ENCODE measurements at regions not wholly inside any gene's neighbourhood (a gene's known extent, or its start where the extent isn't known, plus 50 kb on each side); places are given as distances from the start of the nearest gene placed in this dataset.

DNA sequence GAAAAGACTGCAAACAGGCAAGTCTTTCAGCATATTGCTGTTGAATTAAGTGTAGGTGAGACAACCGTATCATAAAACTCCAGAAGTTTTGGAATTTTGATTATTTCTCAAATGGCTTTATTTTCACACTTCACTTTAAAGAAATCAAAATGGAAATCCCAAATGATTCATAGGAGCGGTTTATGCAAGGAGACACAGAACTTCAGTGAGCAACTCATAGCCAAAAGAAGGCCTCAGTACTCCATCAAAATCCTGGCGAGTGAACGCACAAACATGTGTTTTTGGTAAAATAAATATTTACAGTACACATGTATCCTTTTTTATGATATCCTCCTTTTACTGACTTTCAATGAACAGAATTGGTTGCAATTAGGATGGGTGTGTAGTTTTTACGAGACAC, 140.4 kb upstream of the APCDD1 start:
- no peak for DNase-seq
- Mint-ChIP-seq H3K9me3 (no peaks in the 10 kb centered on the region), H3K36me3 (ENCODE audit: low read depth) (no peaks in the 10 kb centered on the region), H3K27ac (no peak overlapping the region), H3K4me1 (no peaks in the 10 kb centered on the region), H3K4me3 (no peak overlapping the region), H3K27me3 (no peaks in the 10 kb centered on the region)
- CTCF ChIA-PET, result no interaction called here
- POLR2A ChIA-PET, result no interaction called here

GRCh38 chr18:10315522-10315921, 138.9 kb upstream of the APCDD1 start:
- POLR2A ChIA-PET, result no interaction called here
- Mint-ChIP-seq H3K4me1 (no peaks in the 10 kb centered on the region), H3K27me3 (no peaks in the 10 kb centered on the region), H3K4me3 (no peak overlapping the region), H3K9me3 (no peaks in the 10 kb centered on the region), H3K27ac (no peak overlapping the region), H3K36me3 (ENCODE audit: low read depth) (no peaks in the 10 kb centered on the region)
- DNase-seq, result no peak
- CTCF ChIA-PET, result no interaction called here

DNA sequence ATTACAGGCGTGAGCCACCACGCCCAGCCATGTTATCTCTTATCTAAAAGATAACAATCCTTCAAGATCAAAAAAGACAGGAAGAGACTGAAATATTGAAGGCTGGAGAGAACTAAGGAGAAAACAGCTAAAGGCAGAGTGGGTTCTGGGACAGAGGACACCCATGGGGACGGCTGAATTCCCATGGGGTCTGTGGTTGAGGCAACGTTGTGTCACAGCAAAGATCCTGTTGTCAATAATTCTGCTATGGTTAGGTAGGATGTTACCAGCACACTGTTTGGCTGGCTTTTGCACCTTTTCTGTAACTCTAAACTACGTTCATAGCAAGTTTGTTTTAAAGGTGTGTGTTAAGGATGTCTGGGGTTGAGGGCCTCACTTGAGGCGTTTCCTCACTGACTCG, 137.7 kb upstream of the APCDD1 start:
- CTCF ChIA-PET, result no interaction called here
- POLR2A ChIA-PET, result no interaction called here
- Mint-ChIP-seq H3K27me3 (no peaks in the 10 kb centered on the region), H3K36me3 (ENCODE audit: low read depth) (no peaks in the 10 kb centered on the region), H3K4me1 (no peaks in the 10 kb centered on the region), H3K9me3 (no peaks in the 10 kb centered on the region), H3K27ac (no peak overlapping the region), H3K4me3 (no peak overlapping the region)
- DNase-seq, result no peak

- Mint-ChIP-seq H3K36me3 (ENCODE audit: low read depth) (no peaks in the 10 kb centered on the region), H3K9me3 (no peaks in the 10 kb centered on the region), H3K4me1 (no peaks in the 10 kb centered on the region), H3K27ac (no peak overlapping the region), H3K27me3 (no peaks in the 10 kb centered on the region), H3K4me3 (no peak overlapping the region)
- DNase-seq, result no peak
- CTCF ChIA-PET, result no interaction called here
- POLR2A ChIA-PET, result no interaction called here
Measured at GRCh38 chr18:10317864-10318690, 136.4 kb upstream of the APCDD1 start.

DNA sequence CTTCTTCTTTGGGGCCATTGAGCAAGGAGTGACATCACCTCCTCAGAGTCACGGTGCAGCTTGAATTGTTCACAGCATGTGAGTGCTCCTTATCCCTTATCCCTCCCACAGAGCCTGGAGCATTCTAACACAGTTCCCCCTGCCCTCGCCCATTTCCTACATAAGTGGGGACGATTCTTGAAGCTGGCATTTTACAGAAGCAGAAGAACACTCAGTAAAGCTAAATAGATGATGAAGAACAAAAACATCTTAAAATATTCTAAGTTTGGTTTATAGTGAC, 135.8 kb upstream of the APCDD1 start:
- POLR2A ChIA-PET, result no interaction called here
- no peaks in the 10 kb centered on the region for H3K27me3 Mint-ChIP-seq
- H3K27ac Mint-ChIP-seq, result no peak overlapping the region
- H3K4me1 Mint-ChIP-seq, result no peaks in the 10 kb centered on the region
- CTCF ChIA-PET, result no interaction called here
- DNase-seq, result no peak
- H3K36me3 Mint-ChIP-seq (ENCODE audit: low read depth), result no peaks in the 10 kb centered on the region
- no peak overlapping the region for H3K4me3 Mint-ChIP-seq
- H3K9me3 Mint-ChIP-seq, result no peaks in the 10 kb centered on the region

- no peak overlapping the region for H3K27ac Mint-ChIP-seq
- DNase-seq, result no peak
- no peaks in the 10 kb centered on the region for H3K27me3 Mint-ChIP-seq
- H3K9me3 Mint-ChIP-seq, result no peaks in the 10 kb centered on the region
- CTCF ChIA-PET, result no interaction called here
- no peaks in the 10 kb centered on the region for H3K36me3 Mint-ChIP-seq (ENCODE audit: low read depth)
- no peaks in the 10 kb centered on the region for H3K4me1 Mint-ChIP-seq
- POLR2A ChIA-PET, result no interaction called here
- no peak overlapping the region for H3K4me3 Mint-ChIP-seq
Measured at GRCh38 chr18:10319026-10319425, 135.4 kb upstream of the APCDD1 start.

GRCh38 chr18:10319914-10320600, 134.4 kb upstream of the APCDD1 start:
- Mint-ChIP-seq H3K27ac (no peak overlapping the region), H3K27me3 (no peaks in the 10 kb centered on the region), H3K4me3 (no peak overlapping the region), H3K9me3 (no peaks in the 10 kb centered on the region), H3K4me1 (no peaks in the 10 kb centered on the region), H3K36me3 (ENCODE audit: low read depth) (no peaks in the 10 kb centered on the region)
- CTCF ChIA-PET, result no interaction called here
- DNase-seq, result no peak
- POLR2A ChIA-PET, result no interaction called here

- Mint-ChIP-seq H3K4me3 (no peak overlapping the region), H3K27me3 (no peaks in the 10 kb centered on the region), H3K9me3 (no peaks in the 10 kb centered on the region), H3K4me1 (no peaks in the 10 kb centered on the region), H3K27ac (no peak overlapping the region), H3K36me3 (ENCODE audit: low read depth) (no peaks in the 10 kb centered on the region)
- no peak for DNase-seq
- ChIA-PET CTCF (no interaction called here), POLR2A (no interaction called here)
Measured at GRCh38 chr18:10320791-10321190, 133.6 kb upstream of the APCDD1 start.

GRCh38 chr18:10321576-10321975, 132.9 kb upstream of the APCDD1 start:
- ChIA-PET POLR2A (no interaction called here), CTCF (no interaction called here)
- H3K36me3 Mint-ChIP-seq (ENCODE audit: low read depth), result no peaks in the 10 kb centered on the region
- DNase-seq, result no peak
- H3K27ac Mint-ChIP-seq, result no peak overlapping the region
- H3K4me1 Mint-ChIP-seq, result no peaks in the 10 kb centered on the region
- no peaks in the 10 kb centered on the region for H3K9me3 Mint-ChIP-seq
- H3K4me3 Mint-ChIP-seq, result no peak overlapping the region
- no peaks in the 10 kb centered on the region for H3K27me3 Mint-ChIP-seq

- CTCF ChIA-PET, result no interaction called here
- H3K4me3 Mint-ChIP-seq, result no peak overlapping the region
- no peak overlapping the region for H3K27ac Mint-ChIP-seq
- POLR2A ChIA-PET, result no interaction called here
- no peaks in the 10 kb centered on the region for H3K4me1 Mint-ChIP-seq
- H3K36me3 Mint-ChIP-seq (ENCODE audit: low read depth), result no peaks in the 10 kb centered on the region
- no peak for DNase-seq
- H3K9me3 Mint-ChIP-seq, result no peaks in the 10 kb centered on the region
- no peaks in the 10 kb centered on the region for H3K27me3 Mint-ChIP-seq
Measured at GRCh38 chr18:10322004-10322403, 132.4 kb upstream of the APCDD1 start.

GRCh38 chr18:10322435-10322834, 132.0 kb upstream of the APCDD1 start:
- H3K36me3 Mint-ChIP-seq (ENCODE audit: low read depth), result no peaks in the 10 kb centered on the region
- no peak overlapping the region for H3K4me3 Mint-ChIP-seq
- H3K27ac Mint-ChIP-seq, result no peak overlapping the region
- ChIA-PET CTCF (no interaction called here), POLR2A (no interaction called here)
- H3K27me3 Mint-ChIP-seq, result peaks cover 2% of the 10 kb centered on the region
- no peak for DNase-seq
- no peaks in the 10 kb centered on the region for H3K4me1 Mint-ChIP-seq
- no peaks in the 10 kb centered on the region for H3K9me3 Mint-ChIP-seq

- peaks cover 2% of the 10 kb centered on the region for H3K27me3 Mint-ChIP-seq
- H3K27ac Mint-ChIP-seq, result no peak overlapping the region
- H3K36me3 Mint-ChIP-seq (ENCODE audit: low read depth), result no peaks in the 10 kb centered on the region
- H3K4me3 Mint-ChIP-seq, result no peak overlapping the region
- H3K9me3 Mint-ChIP-seq, result no peaks in the 10 kb centered on the region
- ChIA-PET CTCF (interaction anchor here (0.6 kb wide), 1 partner anchor 1860 kb away, joined by 3 read pairs; no protein-coding TSS in a partner anchor), POLR2A (no interaction called here)
- no peak for DNase-seq
- H3K4me1 Mint-ChIP-seq, result no peaks in the 10 kb centered on the region
Measured at GRCh38 chr18:10329101-10329500, 125.3 kb upstream of the APCDD1 start.

DNA sequence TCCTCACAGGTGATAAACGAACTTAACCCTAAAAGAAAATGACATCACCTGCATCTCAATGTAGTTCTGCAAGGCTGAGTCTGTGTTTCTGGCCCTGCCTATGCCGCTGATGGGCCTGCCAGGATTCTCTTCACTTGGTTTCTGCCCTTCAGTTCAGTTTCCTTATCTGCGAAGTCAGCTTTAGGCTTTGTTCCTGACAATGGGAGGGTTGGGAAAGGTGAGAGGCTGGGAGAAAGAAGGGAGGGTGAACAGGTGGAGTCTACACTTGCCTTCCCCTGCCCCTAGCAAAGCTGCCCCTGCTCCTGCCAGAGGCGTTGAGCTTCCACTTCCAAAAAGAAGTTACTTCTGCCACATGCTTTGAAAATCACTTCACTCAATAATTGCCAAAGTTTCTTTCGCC, 124.0 kb upstream of the APCDD1 start:
- H3K4me3 Mint-ChIP-seq, result no peak overlapping the region

GRCh38 chr18:10332452-10332851, 122.0 kb upstream of the APCDD1 start:
- no peaks in the 10 kb centered on the region for H3K36me3 Mint-ChIP-seq (ENCODE audit: low read depth)
- no peak for DNase-seq
- H3K9me3 Mint-ChIP-seq, result no peaks in the 10 kb centered on the region
- no peaks in the 10 kb centered on the region for H3K27me3 Mint-ChIP-seq
- no peak overlapping the region for H3K4me3 Mint-ChIP-seq
- ChIA-PET CTCF (no interaction called here), POLR2A (no interaction called here)
- H3K27ac Mint-ChIP-seq, result no peak overlapping the region
- no peaks in the 10 kb centered on the region for H3K4me1 Mint-ChIP-seq

More for the DNA sequence above, 124.0 kb upstream of the APCDD1 start:
- no peaks in the 10 kb centered on the region for H3K36me3 Mint-ChIP-seq (ENCODE audit: low read depth)
- CTCF ChIA-PET, result no interaction called here
- peaks cover 2% of the 10 kb centered on the region for H3K27me3 Mint-ChIP-seq
- no peaks in the 10 kb centered on the region for H3K9me3 Mint-ChIP-seq
- no peaks in the 10 kb centered on the region for H3K4me1 Mint-ChIP-seq
- no peak overlapping the region for H3K27ac Mint-ChIP-seq
- POLR2A ChIA-PET, result no interaction called here
- DNase-seq, result no peak
